Activated T-helper 17 cell treated with anti-CD3 and anti-CD28 coated beads, Interleukin-2, amount 50 U/mL, for 72 hours (primary cell): ENCODE measurements at regions not wholly inside any gene's neighbourhood (a gene's known extent, or its start where the extent isn't known, plus 50 kb on each side); places are given as distances from the start of the nearest gene placed in this dataset.

ENCODE experiments used
- ATAC-seq: fragments of 150-1000 bp; cut with Tn5 transposase; replicated peaks from 2 replicates; pipeline ENCODE4 v1.10.0; 2021; ENCODE audit warnings: mild to moderate bottlenecking, moderate library complexity
- H3K27ac Mint-ChIP-seq: one replicate; pipeline ENCODE4 v1.8.0; 2022; ENCODE audit warnings: mixed read lengths
- H3K27me3 Mint-ChIP-seq: one replicate; pipeline ENCODE4 v1.8.0; 2022; ENCODE audit warnings: mixed read lengths
- H3K36me3 Mint-ChIP-seq: one replicate; pipeline ENCODE4 v1.8.0; 2022; ENCODE audit warnings: low read depth, mild to moderate bottlenecking, mixed read lengths
- H3K4me1 Mint-ChIP-seq: one replicate; pipeline ENCODE4 v1.8.0; 2022; ENCODE audit warnings: mixed read lengths
- H3K4me3 Mint-ChIP-seq: one replicate; pipeline ENCODE4 v1.8.0; 2022; ENCODE audit warnings: mild to moderate bottlenecking, mixed read lengths
- H3K9me3 Mint-ChIP-seq: one replicate; pipeline ENCODE4 v1.8.0; 2022; ENCODE audit warnings: mixed read lengths

DNA sequence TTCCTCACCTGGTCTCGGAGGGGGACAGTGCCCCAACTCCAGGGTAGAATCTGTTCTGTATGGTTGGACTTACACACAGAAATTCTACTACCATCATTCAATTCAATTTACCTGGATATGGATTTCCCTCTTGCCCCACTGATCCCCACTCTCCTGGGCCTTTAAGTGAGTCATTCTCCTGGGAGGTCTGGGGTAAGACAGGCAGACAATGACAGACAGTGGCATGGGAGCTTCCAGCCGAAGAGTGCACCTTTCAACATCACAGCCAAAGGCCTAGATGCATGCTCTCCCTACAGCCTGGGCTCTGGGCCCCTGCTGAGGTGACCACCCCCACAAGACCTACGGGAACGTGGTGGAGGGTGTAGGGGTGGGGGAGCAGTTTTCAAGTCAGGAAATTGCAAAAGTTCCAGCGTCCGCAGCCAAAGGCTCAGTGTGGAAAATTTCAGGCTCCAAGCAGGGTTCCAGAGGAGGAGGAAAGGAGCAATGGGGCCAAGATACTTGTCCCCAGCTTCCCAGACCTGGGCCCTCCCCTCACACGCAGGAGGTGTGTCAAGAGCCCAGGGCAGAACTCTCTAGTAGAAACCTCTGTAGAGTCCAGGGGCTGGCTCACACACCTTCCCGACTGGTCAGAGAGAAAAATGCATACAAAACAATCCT lies 296.4 kb downstream of the CYP26B1 start:
- H3K4me3 Mint-ChIP-seq, result no peak overlapping the region
- no peaks in the 10 kb centered on the region for H3K4me1 Mint-ChIP-seq
- no peaks in the 10 kb centered on the region for H3K36me3 Mint-ChIP-seq

DNA sequence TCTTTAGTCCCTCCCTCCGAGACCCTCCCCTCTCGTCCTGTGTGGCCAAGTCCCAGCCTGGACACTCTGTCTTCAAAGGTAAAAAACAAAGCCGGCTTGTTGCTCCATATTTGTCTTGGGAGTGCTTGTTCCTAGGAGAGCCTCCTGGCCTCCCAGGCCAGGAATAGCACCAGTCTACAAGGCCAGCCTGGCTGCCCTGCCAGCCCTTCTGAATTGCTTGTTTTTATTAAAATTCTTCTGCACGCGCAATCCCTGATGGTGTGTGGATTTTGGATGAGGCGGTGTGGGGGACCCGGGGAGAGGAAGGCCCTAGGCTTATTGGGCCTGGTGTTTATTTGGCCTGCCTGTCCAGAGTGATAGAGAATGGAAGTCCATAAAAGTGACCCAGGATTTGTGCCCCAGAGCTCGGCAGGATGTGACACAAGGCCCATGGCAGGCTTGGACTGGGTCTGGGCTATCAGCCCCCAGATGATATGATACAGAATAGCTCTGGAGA lies 297.3 kb downstream of the CYP26B1 start:
- Mint-ChIP-seq H3K27me3 (peaks cover 3% of the 10 kb centered on the region), H3K4me3 (no peak overlapping the region), H3K9me3 (no peaks in the 10 kb centered on the region), H3K36me3 (no peaks in the 10 kb centered on the region), H3K27ac (no peak overlapping the region), H3K4me1 (no peaks in the 10 kb centered on the region)
- no peak for ATAC-seq

More for the DNA sequence above, 296.4 kb downstream of the CYP26B1 start:
- ATAC-seq, result no peak
- Mint-ChIP-seq H3K27ac (no peak overlapping the region), H3K9me3 (peaks cover 6% of the 10 kb centered on the region), H3K27me3 (peaks cover 3% of the 10 kb centered on the region)

DNA sequence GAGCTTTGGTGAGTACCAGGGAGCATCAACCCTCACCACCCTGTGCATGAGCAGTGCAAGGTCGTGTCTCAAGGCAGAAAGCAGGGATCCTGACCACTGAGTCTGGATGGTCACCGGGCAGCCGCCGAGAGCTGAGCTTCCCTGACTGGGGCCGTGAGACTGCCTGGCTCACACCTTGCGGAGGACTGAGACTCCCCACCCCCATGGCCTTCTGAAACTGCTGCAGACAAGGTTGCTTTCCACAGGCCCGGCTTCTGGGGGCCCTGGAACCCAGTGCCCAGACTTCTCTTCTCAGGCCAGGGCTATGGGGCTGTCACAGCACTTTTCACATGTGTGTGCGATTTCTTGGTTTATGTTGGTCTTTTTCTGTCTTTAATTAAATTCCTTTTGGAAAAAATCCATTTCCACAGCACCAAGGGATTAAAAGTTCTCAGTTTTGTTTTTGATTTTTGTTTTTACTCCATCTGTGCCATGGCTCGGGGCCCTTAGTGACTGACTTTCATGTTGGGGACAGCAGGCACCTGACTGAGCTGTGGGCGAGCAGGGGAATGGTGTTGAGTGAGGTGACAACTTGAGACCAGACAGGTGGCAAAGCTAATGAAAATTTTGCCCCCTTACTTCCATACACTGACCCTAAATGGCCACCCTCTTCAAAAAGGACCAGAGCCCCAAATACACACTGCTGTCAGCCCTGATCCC lies 297.9 kb downstream of the CYP26B1 start:
- no peaks in the 10 kb centered on the region for H3K4me1 Mint-ChIP-seq
- no peaks in the 10 kb centered on the region for H3K36me3 Mint-ChIP-seq
- H3K27ac Mint-ChIP-seq, result no peak overlapping the region
- no peaks in the 10 kb centered on the region for H3K27me3 Mint-ChIP-seq
- H3K9me3 Mint-ChIP-seq, result no peaks in the 10 kb centered on the region
- no peak overlapping the region for H3K4me3 Mint-ChIP-seq
- no peak for ATAC-seq

DNA sequence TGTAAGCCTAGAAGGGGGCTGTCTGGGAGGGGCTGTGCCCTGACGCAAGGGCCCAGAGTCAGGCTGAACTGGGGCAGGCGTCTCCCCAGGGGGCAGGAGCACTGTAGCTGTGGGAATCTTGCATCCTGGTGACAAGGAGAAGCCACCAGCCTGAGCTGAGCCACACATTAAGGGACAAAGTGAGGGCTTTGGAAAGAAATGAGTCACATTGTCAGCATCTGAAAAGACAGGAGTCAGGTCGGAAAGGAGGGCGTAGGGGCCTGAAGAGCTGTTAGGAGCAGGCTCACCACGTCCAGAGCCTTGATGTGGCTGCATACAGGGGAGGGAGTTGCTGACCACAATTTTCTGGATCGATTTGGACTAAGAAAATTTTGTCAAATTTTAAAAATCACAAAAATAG lies 298.6 kb downstream of the CYP26B1 start:
- H3K9me3 Mint-ChIP-seq, result no peaks in the 10 kb centered on the region
- no peaks in the 10 kb centered on the region for H3K4me1 Mint-ChIP-seq
- H3K27me3 Mint-ChIP-seq, result no peaks in the 10 kb centered on the region
- no peaks in the 10 kb centered on the region for H3K36me3 Mint-ChIP-seq
- no peak overlapping the region for H3K4me3 Mint-ChIP-seq
- no peak overlapping the region for H3K27ac Mint-ChIP-seq
- no peak for ATAC-seq

DNA sequence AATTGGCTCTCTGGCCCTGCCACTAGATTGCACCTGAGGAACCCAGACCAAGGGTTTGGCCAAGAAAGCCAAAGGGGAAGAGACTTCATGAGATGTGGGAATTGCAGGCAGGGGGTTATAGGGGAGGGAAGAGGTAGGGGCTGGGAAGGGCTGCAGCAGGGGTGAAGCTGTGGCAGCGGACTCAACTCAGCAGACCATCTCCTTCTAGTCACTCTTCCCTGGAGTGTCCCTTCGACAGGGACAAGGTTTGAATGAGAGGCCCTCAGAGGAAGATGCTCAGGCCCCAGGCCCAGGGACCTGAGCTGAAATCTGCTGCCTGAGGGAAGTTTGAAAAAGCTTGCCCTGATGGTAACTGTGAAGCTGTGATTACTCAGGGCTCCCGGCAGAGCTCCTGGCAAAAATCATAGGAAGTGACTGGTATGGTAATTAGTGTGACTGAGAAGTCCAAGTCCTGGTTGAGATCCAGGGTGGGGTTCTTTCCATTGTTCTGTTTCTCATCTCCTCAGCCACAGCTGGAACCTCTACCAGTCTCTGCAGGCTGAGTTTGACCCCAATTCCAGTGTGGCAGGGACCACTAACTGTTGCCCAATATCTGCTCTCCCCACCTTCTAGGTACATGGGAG lies 300.9 kb downstream of the CYP26B1 start:
- H3K36me3 Mint-ChIP-seq, result no peaks in the 10 kb centered on the region
- no peak for ATAC-seq
- H3K4me1 Mint-ChIP-seq, result no peaks in the 10 kb centered on the region
- no peak overlapping the region for H3K4me3 Mint-ChIP-seq
- H3K27me3 Mint-ChIP-seq, result peaks cover 2% of the 10 kb centered on the region
- no peaks in the 10 kb centered on the region for H3K9me3 Mint-ChIP-seq
- H3K27ac Mint-ChIP-seq, result no peak overlapping the region

DNA sequence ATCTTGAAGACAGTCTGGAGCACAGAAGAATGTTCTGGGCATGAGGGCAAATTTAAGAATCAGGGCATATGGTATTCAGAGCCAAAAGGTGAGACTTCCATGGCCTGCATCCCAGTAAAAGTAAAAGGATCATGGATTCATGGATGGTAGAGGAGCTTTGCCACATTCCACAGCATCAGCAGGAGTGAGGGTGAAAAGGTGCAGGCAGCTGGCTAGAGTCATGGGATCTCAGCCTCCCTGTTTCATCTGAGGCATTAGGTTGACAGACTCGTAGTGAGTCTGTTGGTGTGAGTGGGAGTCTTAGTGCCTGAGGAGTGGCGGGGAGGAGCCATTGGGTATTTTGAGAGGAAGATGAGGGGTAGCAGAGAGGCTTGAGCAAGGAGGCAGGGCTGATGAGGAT lies 301.6 kb downstream of the CYP26B1 start:
- H3K27ac Mint-ChIP-seq, result no peak overlapping the region
- no peak for ATAC-seq
- H3K4me1 Mint-ChIP-seq, result no peaks in the 10 kb centered on the region
- H3K36me3 Mint-ChIP-seq, result no peaks in the 10 kb centered on the region
- no peak overlapping the region for H3K4me3 Mint-ChIP-seq
- no peaks in the 10 kb centered on the region for H3K9me3 Mint-ChIP-seq
- peaks cover 7% of the 10 kb centered on the region for H3K27me3 Mint-ChIP-seq

DNA sequence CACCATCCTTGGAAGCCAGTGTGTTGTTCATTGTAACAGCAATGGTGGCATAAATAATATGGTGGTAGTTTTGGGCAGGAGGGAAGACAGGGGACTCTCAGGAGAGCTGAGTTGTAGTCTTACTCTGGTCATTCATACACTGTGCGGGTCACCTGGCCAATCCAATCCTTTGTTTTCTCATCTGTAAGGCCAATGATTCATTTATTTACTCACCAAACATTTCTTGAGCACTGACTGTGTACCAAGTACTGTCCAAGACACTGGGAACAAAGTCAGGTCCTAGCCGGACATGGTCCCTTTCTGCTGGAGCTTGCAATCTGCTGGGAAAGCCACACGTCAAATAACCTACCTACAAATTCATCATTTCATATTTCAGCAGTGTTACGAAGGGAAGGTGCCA lies 302.7 kb downstream of the CYP26B1 start:
- Mint-ChIP-seq H3K27me3 (peaks cover 7% of the 10 kb centered on the region), H3K4me1 (no peaks in the 10 kb centered on the region), H3K9me3 (no peaks in the 10 kb centered on the region), H3K27ac (no peak overlapping the region), H3K36me3 (no peaks in the 10 kb centered on the region), H3K4me3 (no peak overlapping the region)
- no peak for ATAC-seq

DNA sequence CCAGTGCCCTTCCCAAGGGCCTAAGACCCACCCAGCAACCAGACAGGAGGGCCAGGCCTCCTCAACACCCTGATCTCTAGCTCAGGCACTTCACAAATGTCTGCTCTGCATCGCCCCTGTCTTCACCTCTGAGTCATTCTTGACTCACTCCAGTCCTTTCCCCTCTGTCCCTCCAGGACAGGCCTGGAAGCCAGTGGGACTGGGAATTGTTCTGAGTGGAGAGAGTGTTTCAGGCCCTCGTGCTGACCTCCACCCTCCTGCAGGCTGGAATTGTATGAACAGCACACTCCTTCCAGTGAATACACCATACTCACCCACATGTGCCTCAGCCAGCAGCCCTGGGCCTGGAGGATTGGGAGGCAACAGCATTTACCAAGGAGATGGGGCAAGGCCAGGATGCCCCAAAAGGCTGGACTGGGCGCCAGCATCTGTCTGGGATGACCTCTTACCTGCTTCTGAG lies 304.2 kb downstream of the CYP26B1 start:
- H3K27me3 Mint-ChIP-seq, result peaks cover 7% of the 10 kb centered on the region
- H3K27ac Mint-ChIP-seq, result no peak overlapping the region
- no peaks in the 10 kb centered on the region for H3K4me1 Mint-ChIP-seq
- no peak for ATAC-seq
- H3K4me3 Mint-ChIP-seq, result no peak overlapping the region
- H3K9me3 Mint-ChIP-seq, result no peaks in the 10 kb centered on the region
- no peaks in the 10 kb centered on the region for H3K36me3 Mint-ChIP-seq

DNA sequence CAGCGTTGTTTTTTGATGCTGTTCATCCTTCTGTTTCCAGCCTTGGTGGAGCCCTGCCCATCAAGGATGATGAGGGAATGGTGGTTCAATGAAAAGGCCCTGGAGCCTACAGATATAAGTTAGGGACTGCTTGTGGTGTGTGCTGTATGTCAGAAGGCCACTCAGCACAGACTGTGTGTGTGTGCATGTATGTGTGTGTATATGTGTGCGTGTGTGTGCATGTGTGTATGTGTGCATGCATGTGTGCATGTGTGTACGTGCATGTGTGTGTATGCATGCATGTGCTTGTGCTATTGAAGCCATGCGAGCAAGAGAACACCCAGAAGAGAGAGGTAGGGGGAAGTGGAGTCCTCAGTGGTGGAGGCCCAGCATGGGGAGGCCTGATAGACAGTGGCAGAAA lies 304.9 kb downstream of the CYP26B1 start:
- H3K9me3 Mint-ChIP-seq, result no peaks in the 10 kb centered on the region
- H3K36me3 Mint-ChIP-seq, result no peaks in the 10 kb centered on the region
- no peak overlapping the region for H3K4me3 Mint-ChIP-seq
- no peaks in the 10 kb centered on the region for H3K4me1 Mint-ChIP-seq
- no peak overlapping the region for H3K27ac Mint-ChIP-seq
- no peak for ATAC-seq
- H3K27me3 Mint-ChIP-seq, result peaks cover 7% of the 10 kb centered on the region

DNA sequence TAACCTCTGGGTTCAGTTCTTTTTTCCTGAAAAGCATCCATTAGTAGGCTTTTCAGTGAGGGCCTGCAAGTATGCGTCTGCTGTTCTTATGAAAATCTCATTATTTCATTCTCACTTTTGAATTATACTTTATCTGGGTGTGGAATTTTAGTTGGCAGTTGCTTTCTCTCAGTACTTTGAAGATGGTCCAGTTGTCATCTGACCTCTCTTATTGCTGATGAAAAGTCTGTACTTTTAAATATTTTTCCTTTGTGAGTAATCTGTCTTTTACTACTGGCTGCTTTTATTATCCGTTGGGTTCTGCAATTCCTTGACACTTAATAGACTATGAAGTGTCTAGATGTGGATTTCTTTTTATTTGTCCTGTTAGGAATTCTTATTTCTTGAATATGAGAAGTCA lies 307.8 kb downstream of the CYP26B1 start:
- no peak for ATAC-seq
- no peaks in the 10 kb centered on the region for H3K36me3 Mint-ChIP-seq
- H3K27ac Mint-ChIP-seq, result no peak overlapping the region
- no peaks in the 10 kb centered on the region for H3K9me3 Mint-ChIP-seq
- peaks cover 7% of the 10 kb centered on the region for H3K27me3 Mint-ChIP-seq
- no peaks in the 10 kb centered on the region for H3K4me1 Mint-ChIP-seq
- H3K4me3 Mint-ChIP-seq, result no peak overlapping the region

DNA sequence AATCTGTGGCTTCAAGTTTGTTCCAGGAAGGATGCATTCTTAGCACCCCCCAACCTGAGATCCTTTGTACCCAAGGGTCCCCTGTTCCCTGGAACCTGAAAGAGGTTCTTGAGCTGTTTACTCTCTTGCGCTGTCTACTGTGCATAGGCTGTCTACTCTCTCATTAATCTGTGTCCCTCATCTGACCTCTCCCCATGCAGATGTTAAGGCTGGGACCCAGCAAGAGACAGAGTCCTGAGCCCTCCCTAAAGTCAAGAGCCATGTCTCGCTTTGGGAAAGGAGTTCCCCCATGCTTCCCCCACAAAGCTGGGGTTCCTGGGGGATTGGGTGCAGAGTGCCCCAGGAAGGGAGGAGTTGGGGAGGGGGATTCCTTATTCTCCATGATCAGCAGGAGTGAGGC lies 312.9 kb downstream of the CYP26B1 start:
- Mint-ChIP-seq H3K27me3 (peaks cover 4% of the 10 kb centered on the region), H3K4me1 (no peaks in the 10 kb centered on the region), H3K4me3 (no peak overlapping the region), H3K27ac (no peak overlapping the region), H3K36me3 (no peaks in the 10 kb centered on the region), H3K9me3 (no peaks in the 10 kb centered on the region)
- no peak for ATAC-seq

DNA sequence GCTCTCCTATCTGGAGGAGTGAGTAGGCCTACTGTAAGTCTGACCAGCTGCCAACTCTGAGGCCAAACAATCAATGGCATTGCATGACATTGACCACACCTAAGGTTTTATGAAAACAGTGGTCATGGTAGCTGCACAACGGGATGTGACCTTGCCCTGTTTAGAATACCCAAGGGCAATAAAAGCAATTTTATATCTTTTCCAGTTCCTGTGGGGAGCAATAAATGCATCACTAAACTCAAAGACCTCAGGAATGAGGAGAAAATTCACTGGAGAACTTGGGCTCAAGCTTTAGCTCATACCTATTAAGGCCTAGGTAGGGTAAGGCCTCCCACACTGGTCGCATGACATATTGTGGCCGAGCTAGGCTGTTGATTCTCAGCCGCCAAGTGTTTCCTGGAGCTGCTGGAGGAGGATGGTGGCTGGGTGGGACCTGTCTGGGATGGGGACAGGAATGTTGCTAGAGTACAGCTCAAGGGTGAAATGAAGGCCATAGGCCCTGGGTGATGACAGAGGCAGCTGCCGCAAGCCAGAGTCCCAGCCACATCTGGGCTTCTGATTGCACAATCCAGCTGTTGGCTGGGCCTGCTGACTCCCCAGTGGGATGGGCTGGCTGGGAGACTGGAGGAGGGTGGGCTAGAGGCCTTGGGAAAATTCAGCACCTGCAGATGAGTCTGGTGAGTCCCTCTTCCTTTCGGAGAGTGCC lies 313.7 kb downstream of the CYP26B1 start:
- Mint-ChIP-seq H3K9me3 (no peaks in the 10 kb centered on the region), H3K4me1 (no peaks in the 10 kb centered on the region), H3K27ac (no peak overlapping the region), H3K36me3 (no peaks in the 10 kb centered on the region), H3K4me3 (no peak overlapping the region), H3K27me3 (peaks cover 4% of the 10 kb centered on the region)
- ATAC-seq, result no peak

DNA sequence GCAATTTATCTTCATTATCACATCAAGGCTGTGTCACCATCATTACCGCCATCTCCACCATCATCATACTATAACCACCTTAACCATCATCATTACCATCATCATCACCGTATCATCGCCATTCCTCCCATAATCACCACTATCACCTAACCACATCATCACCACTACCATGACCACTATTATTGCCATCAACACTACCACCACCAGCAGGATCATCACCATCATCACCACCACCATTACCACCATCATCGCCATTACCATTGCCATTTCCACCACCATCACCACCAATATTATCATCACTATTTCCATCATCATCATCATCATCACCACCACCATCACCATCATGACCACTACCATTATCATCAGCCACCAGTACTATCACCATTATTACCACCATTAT lies 314.4 kb downstream of the CYP26B1 start:
- Mint-ChIP-seq H3K27ac (no peak overlapping the region), H3K4me1 (no peaks in the 10 kb centered on the region), H3K27me3 (peaks cover 4% of the 10 kb centered on the region), H3K36me3 (no peaks in the 10 kb centered on the region), H3K4me3 (no peak overlapping the region), H3K9me3 (no peaks in the 10 kb centered on the region)
- no peak for ATAC-seq

DNA sequence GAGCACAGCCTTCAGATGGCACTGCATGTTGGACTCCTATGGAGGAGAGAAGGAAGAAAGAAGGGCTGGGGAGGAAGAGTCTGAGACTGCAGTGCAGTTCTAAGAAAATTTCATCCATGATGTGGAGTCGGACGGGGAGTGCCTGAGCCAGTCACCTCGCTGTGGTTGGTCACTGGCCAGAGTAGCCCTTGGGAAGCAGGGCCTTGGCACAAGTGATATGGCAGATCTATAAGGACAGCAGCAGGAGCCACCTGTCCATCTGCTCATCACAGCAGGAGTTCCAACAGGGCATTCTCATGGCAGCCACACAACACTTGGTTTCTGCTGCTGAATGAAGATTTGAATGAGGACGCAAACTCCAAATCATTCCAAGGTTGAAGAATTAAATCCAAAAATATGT lies 314.8 kb downstream of the CYP26B1 start:
- no peak for ATAC-seq
- Mint-ChIP-seq H3K4me1 (no peaks in the 10 kb centered on the region), H3K36me3 (no peaks in the 10 kb centered on the region), H3K4me3 (no peak overlapping the region), H3K27ac (no peak overlapping the region), H3K9me3 (no peaks in the 10 kb centered on the region), H3K27me3 (peaks cover 4% of the 10 kb centered on the region)
